Calu3 (cell line): ENCODE measurements at regions not wholly inside any gene's neighbourhood (a gene's known extent, or its start where the extent isn't known, plus 50 kb on each side); places are given as distances from the start of the nearest gene placed in this dataset.

Source experiments
- BruUV-seq: library from RNA; stranded (reverse); fragments of 400-500 nt; replicated peaks from 2 replicates; lab custom pipeline; 2021; lab: Mats Ljungman, UMichigan
- CTCF ChIA-PET: fragments of 300-600 bp; sonication (Branson Sonifier 250); formaldehyde crosslinking; loops from one replicate; lab custom pipeline; 2022; ENCODE audit warnings: antibody characterized with exemption; lab: Charles Lee
- DNase-seq: peaks from one replicate; pipeline ENCODE4 v3.0.0; 2022
- H3K27ac Mint-ChIP-seq: one replicate; pipeline ENCODE4 v1.8.0; 2022; ENCODE audit warnings: mixed read lengths; ENCODE audit not compliant: unreplicated experiment
- H3K27me3 Mint-ChIP-seq: one replicate; pipeline ENCODE4 v1.8.0; 2022; ENCODE audit warnings: mixed read lengths; ENCODE audit not compliant: unreplicated experiment
- H3K36me3 Mint-ChIP-seq: one replicate; pipeline ENCODE4 v1.8.0; 2022; ENCODE audit warnings: mild to moderate bottlenecking, moderate library complexity, mixed read lengths; ENCODE audit not compliant: insufficient read depth, unreplicated experiment
- H3K4me1 Mint-ChIP-seq: one replicate; pipeline ENCODE4 v1.8.0; 2022; ENCODE audit warnings: mild to moderate bottlenecking, low read depth, mixed read lengths; ENCODE audit not compliant: unreplicated experiment
- H3K4me3 Mint-ChIP-seq: one replicate; pipeline ENCODE4 v1.8.0; 2022; ENCODE audit warnings: mild to moderate bottlenecking, low read depth, moderate library complexity, mixed read lengths; ENCODE audit not compliant: unreplicated experiment
- H3K9me3 Mint-ChIP-seq: one replicate; pipeline ENCODE4 v1.8.0; 2022; ENCODE audit warnings: low read depth, mixed read lengths; ENCODE audit not compliant: unreplicated experiment
- CTCF ChIP-seq: fragments of 200-600 bp; IDR thresholded peaks from one replicate; pipeline ENCODE4 v1.8.0; 2022; ENCODE audit warnings: antibody characterized with exemption; ENCODE audit not compliant: unreplicated experiment
- intact Hi-C: fragments of 100-400 bp; cut with micrococcal nuclease; formaldehyde crosslinking; loops from one replicate; pipeline ENCODE4 v1.10.0; 2022; ENCODE audit not compliant: unreplicated experiment

- intact Hi-C loops = no loop called here
- peaks cover 23% of the 10 kb centered on the region for H3K4me1 Mint-ChIP-seq
- no TSS peak for BruUV-seq
- TF ChIP-seq CTCF = no peak
- CTCF ChIA-PET = interaction anchor here (0.9 kb wide), 1 partner anchor 50 kb away, joined by 3 read pairs; no protein-coding TSS in a partner anchor
- no peak overlapping the region for H3K27ac Mint-ChIP-seq
- no peak for DNase-seq
- no peak overlapping the region for H3K4me3 Mint-ChIP-seq
- H3K36me3 Mint-ChIP-seq = no peaks in the 10 kb centered on the region
- H3K27me3 Mint-ChIP-seq = no peaks in the 10 kb centered on the region
- H3K9me3 Mint-ChIP-seq = peaks cover 26% of the 10 kb centered on the region
Observed at GRCh38 chr3:160084998-160085397, 96.4 kb downstream of the IL12A start.

GRCh38 chr3:160088492-160089137 lies 100.0 kb downstream of the IL12A start:
- no TSS peak for BruUV-seq
- no peak for DNase-seq
- peaks cover 23% of the 10 kb centered on the region for H3K4me1 Mint-ChIP-seq
- H3K36me3 Mint-ChIP-seq = no peaks in the 10 kb centered on the region
- TF ChIP-seq CTCF = no peak
- no peak overlapping the region for H3K27ac Mint-ChIP-seq
- CTCF ChIA-PET = interaction anchor here (0.9 kb wide), 1 partner anchor 19 kb away, joined by 3 read pairs; no protein-coding TSS in a partner anchor
- no peak overlapping the region for H3K4me3 Mint-ChIP-seq
- H3K27me3 Mint-ChIP-seq = no peaks in the 10 kb centered on the region
- peaks cover 17% of the 10 kb centered on the region for H3K9me3 Mint-ChIP-seq
- intact Hi-C loops = no loop called here

- Mint-ChIP-seq H3K9me3 (peaks cover 14% of the 10 kb centered on the region), H3K4me1 (peaks cover 12% of the 10 kb centered on the region), H3K36me3 (no peaks in the 10 kb centered on the region), H3K4me3 (no peak overlapping the region), H3K27me3 (no peaks in the 10 kb centered on the region), H3K27ac (no peak overlapping the region)
- CTCF ChIA-PET = no interaction called here
- no peak for TF ChIP-seq CTCF
- intact Hi-C loops = no loop called here
- no TSS peak for BruUV-seq
- no peak for DNase-seq
Observed at GRCh38 chr3:160090653-160091052, 102.0 kb downstream of the IL12A start.

GRCh38 chr3:160091441-160091840 lies 102.8 kb downstream of the IL12A start:
- no peak for DNase-seq
- no peak for TF ChIP-seq CTCF
- Mint-ChIP-seq H3K27me3 (no peaks in the 10 kb centered on the region), H3K4me3 (no peak overlapping the region), H3K36me3 (no peaks in the 10 kb centered on the region), H3K27ac (no peak overlapping the region), H3K9me3 (peaks cover 12% of the 10 kb centered on the region), H3K4me1 (peaks cover 11% of the 10 kb centered on the region)
- no TSS peak for BruUV-seq
- intact Hi-C loops = no loop called here
- CTCF ChIA-PET = no interaction called here
